Esophagus squamous epithelium (tissue), 4 donors: ENCODE measurements at regions not wholly inside any gene's neighbourhood (a gene's known extent, or its start where the extent isn't known, plus 50 kb on each side); places are given as distances from the start of the nearest gene placed in this dataset.

Experiments
- CTCF ChIP-seq, 6 experiments: fragments of 450-650 bp in 4 of 6; fragments of 200-600 bp in 2 of 6; sonication (generic) in 2 of 6; IDR thresholded peaks; one replicate each; pipeline ENCODE4 v1.5.1; 2016 to 2019; ENCODE audit warnings: antibody characterized with exemption in 6 of 6, mild to moderate bottlenecking in 4 of 6, moderate library complexity in 4 of 6
- POLR2A ChIP-seq, 4 donors: fragments of 450-650 bp; IDR thresholded peaks; one replicate each; pipeline ENCODE4 v1.6.1; 2017; ENCODE audit warnings: antibody characterized with exemption in 4 of 4, mild to moderate bottlenecking in 4 of 4, moderate library complexity in 3 of 4

GRCh38 chr1:196027127-196027526 is 581.1 kb downstream of the KCNT2 start:
- TF ChIP-seq CTCF (IDR thresholded peaks at IDR 0.05) (no peak), POLR2A (IDR thresholded peaks at IDR 0.05) (no peak)
